GM23248 (cell line): ENCODE measurements at regions not wholly inside any gene's neighbourhood (a gene's known extent, or its start where the extent isn't known, plus 50 kb on each side); places are given as distances from the start of the nearest gene placed in this dataset.

ENCODE experiments used
- EZH2 ChIP-seq: fragments of 200-600 bp; sonication (generic); IDR thresholded peaks from 2 replicates; pipeline ENCODE4 v1.6.1; 2018; ENCODE audit warnings: antibody characterized with exemption, mild to moderate bottlenecking; ENCODE audit not compliant: insufficient read depth, poor library complexity, severe bottlenecking
- EZH2phosphoT487 ChIP-seq: fragments of 200-600 bp; sonication (generic); IDR thresholded peaks from 2 replicates; pipeline ENCODE4 v1.6.1; 2018; ENCODE audit warnings: antibody characterized with exemption, moderate library complexity, mild to moderate bottlenecking, low read depth; ENCODE audit not compliant: insufficient read depth

GRCh38 chr2:101643004-101643524, 54.4 kb upstream of the MAP4K4 start:
- no peak for TF ChIP-seq EZH2
- no peak for TF ChIP-seq EZH2phosphoT487
